GM12878 (cell line): ENCODE measurements at regions not wholly inside any gene's neighbourhood (a gene's known extent, or its start where the extent isn't known, plus 50 kb on each side); places are given as distances from the start of the nearest gene placed in this dataset.

Experiments used
- ATAC-seq: fragments of 200-7000 bp; cut with Tn5 transposase; 3 replicates; pipeline ENCODE4 v1.9.1; 2020; ENCODE audit warnings: mild to moderate bottlenecking, moderate library complexity
- BruUV-seq: library from RNA; stranded (reverse); fragments of 400-500 nt; replicated peaks from 2 replicates; lab custom pipeline; 2021; lab: Mats Ljungman, UMichigan
- CTCF ChIA-PET: fragments of 300-600 bp; sonication (Branson Sonifier 250); formaldehyde crosslinking; extraction: SDS; loops from one replicate; lab custom pipeline; 2021; ENCODE audit warnings: inconsistent platforms; lab: Yijun Ruan, JAX
- POLR2A ChIA-PET: fragments of 350-600 bp; formaldehyde crosslinking; extraction: SDS; loops from one replicate; lab custom pipeline; 2021; ENCODE audit warnings: inconsistent platforms; lab: Charles Lee
- RAD21 ChIA-PET: fragments of 300-600 bp; sonication (Branson Sonifier 250); formaldehyde crosslinking; loops from one replicate; lab custom pipeline; 2023; ENCODE audit warnings: antibody characterized with exemption; ENCODE audit not compliant: unreplicated experiment; lab: Charles Lee
- SMC1A ChIA-PET: fragments of 300-600 bp; sonication (Branson Sonifier 250); formaldehyde crosslinking; loops from one replicate; lab custom pipeline; 2023; ENCODE audit not compliant: unreplicated experiment, uncharacterized antibody; lab: Charles Lee
- DNase-seq: peaks from one replicate; pipeline ENCODE4 v3.0.0-alpha.2; 2011; ENCODE audit warnings: low read depth, low spot score
- FAIRE-seq: peaks from 3 replicates; lab custom pipeline; 2011; peaks lifted over from hg19 to GRCh38; lab: Jason Lieb, UNC
- H2AFZ ChIP-seq: 2 replicates; pipeline ENCODE4 v1.6.0; 2011; ENCODE audit warnings: low read depth, low read length, control low read depth; ENCODE audit not compliant: control insufficient read depth
- H3K27ac ChIP-seq: 2 replicates; pipeline ENCODE4 v1.5.1; 2011; ENCODE audit warnings: control low read depth; ENCODE audit not compliant: control insufficient read depth, insufficient read depth
- H3K27me3 ChIP-seq, 2 experiments: replicated peaks in 1 of 2; 2 replicates each; pipeline versions ENCODE4 v1.6.0 to v1.6.1; 2011; ENCODE audit warnings: low read length in 1 of 2; ENCODE audit not compliant: control insufficient read depth in 2 of 2, insufficient read depth in 2 of 2
- H3K36me3 ChIP-seq, 2 experiments: 2 replicates each; pipeline ENCODE4 v1.5.1; 2011; ENCODE audit warnings: low read length in 1 of 2; ENCODE audit not compliant: control insufficient read depth in 2 of 2, insufficient read depth in 2 of 2
- H3K4me1 ChIP-seq: 2 replicates; pipeline ENCODE4 v1.6.1; 2011; ENCODE audit warnings: mild to moderate bottlenecking, low read length, moderate library complexity, mixed read lengths; ENCODE audit not compliant: control insufficient read depth, insufficient read depth
- H3K4me2 ChIP-seq: 2 replicates; pipeline ENCODE4 v1.6.0; 2011; ENCODE audit warnings: control low read depth; ENCODE audit not compliant: control insufficient read depth, insufficient read depth
- H3K4me3 ChIP-seq: fragments of 200-600 bp; sonication (generic); 2 replicates; pipeline ENCODE4 v1.5.1; 2016
- H3K79me2 ChIP-seq: 2 replicates; pipeline ENCODE4 v1.6.0; 2011; ENCODE audit warnings: low read length; ENCODE audit not compliant: control insufficient read depth, insufficient read depth
- H3K9ac ChIP-seq: 2 replicates; pipeline ENCODE4 v1.8.0; 2011; ENCODE audit warnings: low read length, control low read depth, mixed read lengths; ENCODE audit not compliant: control insufficient read depth, insufficient read depth
- H3K9me3 ChIP-seq: replicated peaks from 3 replicates; pipeline ENCODE4 v1.5.1; 2011; ENCODE audit warnings: mild to moderate bottlenecking, low read length; ENCODE audit not compliant: control insufficient read depth, insufficient read depth
- H4K20me1 ChIP-seq: 2 replicates; pipeline ENCODE4 v1.6.0; 2011; ENCODE audit not compliant: control insufficient read depth, insufficient read depth
- BCL11A ChIP-seq: IDR thresholded peaks from 2 replicates; pipeline ENCODE4 v1.6.1; 2011; ENCODE audit warnings: low read depth, low read length
- ESRRA ChIP-seq: IDR thresholded peaks from 2 replicates; pipeline ENCODE4 v1.6.1; 2012; ENCODE audit warnings: mild to moderate bottlenecking, low read length, improper control_type of control experiment
- FOS ChIP-seq: IDR thresholded peaks from 3 replicates; pipeline ENCODE4 v1.6.1; 2011; ENCODE audit warnings: borderline replicate concordance; ENCODE audit not compliant: insufficient read length; ENCODE audit errors: extremely low read depth
- KAT2A ChIP-seq: conservative IDR thresholded peaks from 2 replicates; pipeline ENCODE4 v1.6.1; 2011; ENCODE audit warnings: low read depth, low read length; ENCODE audit not compliant: control insufficient read depth
- RBBP5 ChIP-seq: fragments of 200-600 bp; sonication (generic); conservative IDR thresholded peaks from 2 replicates; pipeline ENCODE4 v1.6.1; 2016
- SREBF1 ChIP-seq: IDR thresholded peaks from 2 replicates; pipeline ENCODE4 v1.6.1; 2012; ENCODE audit warnings: mild to moderate bottlenecking, low read length
- SRF ChIP-seq, 2 experiments: IDR thresholded peaks; 2 replicates each; pipeline ENCODE4 v1.6.1; 2011; ENCODE audit warnings: low read depth in 2 of 2, low read length in 2 of 2, mild to moderate bottlenecking in 1 of 2, moderate library complexity in 1 of 2
- TAF1 ChIP-seq: IDR thresholded peaks from 2 replicates; pipeline ENCODE4 v1.6.1; 2011; ENCODE audit warnings: mild to moderate bottlenecking, low read depth, low read length, borderline replicate concordance
- WGBS: methylation state at CpG from one replicate; pipeline ENCODE4 v1.1.6; 2016; ENCODE audit warnings: low lambda C conversion rate; ENCODE audit not compliant: insufficient replicate concordance, insufficient coverage; ENCODE audit errors: missing lambda C conversion rate; 5-methylcytosine and 5-hydroxymethylcytosine counted together
- in situ Hi-C: fragments of 300-500 bp; cut with MboI; formaldehyde crosslinking; loops from 9 replicates; pipeline ENCODE4 v1.14.3; 2018; ENCODE audit warnings: mixed read lengths
- intact Hi-C: fragments of 100-400 bp; cut with micrococcal nuclease; formaldehyde crosslinking; loops from one replicate; pipeline ENCODE4 v1.14.2; 2022; ENCODE audit not compliant: unreplicated experiment
- TF ChIP-seq, protein P1 (sequence below): fragments of 450-650 bp; formaldehyde crosslinking; IDR thresholded peaks from 2 replicates; pipeline ENCODE4 v1.4.0; 2022; ENCODE audit warnings: mild to moderate bottlenecking, moderate library complexity
- TF ChIP-seq, protein P2 (sequence below): fragments of 450-650 bp; IDR thresholded peaks from 2 replicates; pipeline ENCODE4 v1.6.1; 2017; ENCODE audit warnings: antibody characterized with exemption, mild to moderate bottlenecking, moderate library complexity

DNA sequence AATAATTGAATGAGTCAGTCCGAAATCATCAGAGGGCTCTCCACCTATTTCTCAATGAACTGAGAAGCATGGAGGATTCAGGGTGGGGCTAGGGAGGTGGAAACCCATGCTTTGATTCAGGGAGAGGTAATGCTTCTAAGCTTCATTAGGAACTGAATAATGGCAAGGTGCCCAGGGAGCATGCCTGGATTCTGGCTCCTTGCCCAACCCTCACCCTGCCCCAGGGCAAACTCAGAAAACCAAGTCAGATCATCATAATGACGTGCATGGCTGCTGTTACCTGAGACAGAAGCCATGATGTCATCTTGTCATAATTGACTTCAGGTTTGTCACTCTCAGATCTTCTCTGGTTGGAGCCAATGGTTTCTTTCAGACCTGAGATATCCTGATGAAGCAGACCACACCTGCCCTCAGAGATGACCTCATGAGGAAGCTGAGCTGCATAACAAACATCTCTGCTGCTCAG, 199.6 kb downstream of the SYK start:
- Histone ChIP-seq H3K27ac (no peak overlapping the region), H4K20me1 (no peaks in the 10 kb centered on the region), H2AFZ (no peak overlapping the region), H3K4me3 (no peak overlapping the region), H3K79me2 (no peaks in the 10 kb centered on the region), H3K4me1 (no peaks in the 10 kb centered on the region), H3K36me3 (no peaks in the 10 kb centered on the region), H3K9ac (no peak overlapping the region), H3K9me3 (no peaks in the 10 kb centered on the region; the same call in 2 of the 3 replicates), H3K4me2 (no peak overlapping the region), H3K27me3 (peaks cover 0 to 3% of the 10 kb centered on the region in 2 experiments; a peak in 1 of 4 replicates)
- no peak for TF ChIP-seq SRF (IDR thresholded peaks at IDR 0.05; ENCODE audit: low read depth in 2 of 2, low read length in 2 of 2)
- no peak for TF ChIP-seq RBBP5
- TF ChIP-seq FOS = no peak
- TF ChIP-seq KAT2A = no peak
- no peak for TF ChIP-seq SREBF1
- TF ChIP-seq, protein P1, sequence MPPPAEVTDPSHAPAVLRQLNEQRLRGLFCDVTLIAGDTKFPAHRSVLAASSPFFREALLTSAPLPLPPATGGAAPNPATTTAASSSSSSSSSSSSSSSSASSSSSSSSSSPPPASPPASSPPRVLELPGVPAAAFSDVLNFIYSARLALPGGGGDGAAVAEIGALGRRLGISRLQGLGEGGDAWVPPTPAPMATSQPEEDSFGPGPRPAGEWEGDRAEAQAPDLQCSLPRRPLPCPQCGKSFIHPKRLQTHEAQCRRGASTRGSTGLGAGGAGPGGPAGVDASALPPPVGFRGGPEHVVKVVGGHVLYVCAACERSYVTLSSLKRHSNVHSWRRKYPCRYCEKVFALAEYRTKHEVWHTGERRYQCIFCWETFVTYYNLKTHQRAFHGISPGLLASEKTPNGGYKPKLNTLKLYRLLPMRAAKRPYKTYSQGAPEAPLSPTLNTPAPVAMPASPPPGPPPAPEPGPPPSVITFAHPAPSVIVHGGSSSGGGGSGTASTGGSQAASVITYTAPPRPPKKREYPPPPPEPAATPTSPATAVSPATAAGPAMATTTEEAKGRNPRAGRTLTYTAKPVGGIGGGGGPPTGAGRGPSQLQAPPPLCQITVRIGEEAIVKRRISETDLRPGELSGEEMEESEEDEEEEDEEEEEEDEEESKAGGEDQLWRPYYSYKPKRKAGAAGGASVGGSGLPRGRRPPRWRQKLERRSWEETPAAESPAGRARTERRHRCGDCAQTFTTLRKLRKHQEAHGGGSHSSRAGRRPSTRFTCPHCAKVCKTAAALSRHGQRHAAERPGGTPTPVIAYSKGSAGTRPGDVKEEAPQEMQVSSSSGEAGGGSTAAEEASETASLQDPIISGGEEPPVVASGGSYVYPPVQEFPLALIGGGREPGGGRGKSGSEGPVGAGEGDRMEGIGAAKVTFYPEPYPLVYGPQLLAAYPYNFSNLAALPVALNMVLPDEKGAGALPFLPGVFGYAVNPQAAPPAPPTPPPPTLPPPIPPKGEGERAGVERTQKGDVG (CRISPR knock-in tag) = no peak
- TF ChIP-seq, protein P2, sequence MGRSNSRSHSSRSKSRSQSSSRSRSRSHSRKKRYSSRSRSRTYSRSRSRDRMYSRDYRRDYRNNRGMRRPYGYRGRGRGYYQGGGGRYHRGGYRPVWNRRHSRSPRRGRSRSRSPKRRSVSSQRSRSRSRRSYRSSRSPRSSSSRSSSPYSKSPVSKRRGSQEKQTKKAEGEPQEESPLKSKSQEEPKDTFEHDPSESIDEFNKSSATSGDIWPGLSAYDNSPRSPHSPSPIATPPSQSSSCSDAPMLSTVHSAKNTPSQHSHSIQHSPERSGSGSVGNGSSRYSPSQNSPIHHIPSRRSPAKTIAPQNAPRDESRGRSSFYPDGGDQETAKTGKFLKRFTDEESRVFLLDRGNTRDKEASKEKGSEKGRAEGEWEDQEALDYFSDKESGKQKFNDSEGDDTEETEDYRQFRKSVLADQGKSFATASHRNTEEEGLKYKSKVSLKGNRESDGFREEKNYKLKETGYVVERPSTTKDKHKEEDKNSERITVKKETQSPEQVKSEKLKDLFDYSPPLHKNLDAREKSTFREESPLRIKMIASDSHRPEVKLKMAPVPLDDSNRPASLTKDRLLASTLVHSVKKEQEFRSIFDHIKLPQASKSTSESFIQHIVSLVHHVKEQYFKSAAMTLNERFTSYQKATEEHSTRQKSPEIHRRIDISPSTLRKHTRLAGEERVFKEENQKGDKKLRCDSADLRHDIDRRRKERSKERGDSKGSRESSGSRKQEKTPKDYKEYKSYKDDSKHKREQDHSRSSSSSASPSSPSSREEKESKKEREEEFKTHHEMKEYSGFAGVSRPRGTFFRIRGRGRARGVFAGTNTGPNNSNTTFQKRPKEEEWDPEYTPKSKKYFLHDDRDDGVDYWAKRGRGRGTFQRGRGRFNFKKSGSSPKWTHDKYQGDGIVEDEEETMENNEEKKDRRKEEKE = no peak
- no peak for TF ChIP-seq BCL11A
- no peak for TF ChIP-seq ESRRA
- no peak for TF ChIP-seq TAF1
- ChIA-PET RAD21 (no interaction called here), POLR2A (interaction anchor here (0.7 kb wide), 1 partner anchor 438 kb away, joined by 3 read pairs; no protein-coding TSS in a partner anchor), CTCF (interaction anchor here (0.6 kb wide), 1 partner anchor 336 kb away, joined by 3 read pairs; no protein-coding TSS in a partner anchor), SMC1A (interaction anchor here (1.8 kb wide), 1 partner anchor 43 kb away, joined by 4 read pairs; no protein-coding TSS in a partner anchor)
- BruUV-seq = no TSS peak
- intact Hi-C loops (no loop called here), in situ Hi-C loops (no loop called here)
- no peak for FAIRE-seq
- WGBS = 0% methylated on average over 2 of the region's 2 CpGs
- no peak for ATAC-seq
- DNase-seq = no peak
